ENCODE measurements at regions not wholly inside any gene's neighbourhood (a gene's known extent, or its start where the extent isn't known, plus 50 kb on each side); places are given as distances from the start of the nearest gene placed in this dataset.
"Not testable (repeated sequence)": the region's sequence is repeated elsewhere in the genome, so short reads cannot be mapped to it uniquely, and the experiment has no call there.

- H3K36me3 ChIP-seq (ENCODE audit: control insufficient read depth, insufficient read depth, low read length), result no peaks in the 10 kb centered on the region
- H3K4me3 ChIP-seq (ENCODE audit: low read depth, low read length), result no peak overlapping the region
- no peaks in the 10 kb centered on the region for H3K27me3 ChIP-seq (ENCODE audit: control insufficient read depth, insufficient read depth, low read length)
- H3K9ac ChIP-seq (ENCODE audit: low read length), result no peak overlapping the region
- no peaks in the 10 kb centered on the region for H3K9me3 ChIP-seq (ENCODE audit: control insufficient read depth, insufficient read depth, low read depth, low read length)
- H3K27ac ChIP-seq (ENCODE audit: low read depth, low read length), result no peak overlapping the region
- H3K4me1 ChIP-seq (ENCODE audit: control insufficient read depth, insufficient read depth, low read length), result peaks cover 5% of the 10 kb centered on the region; the same call in 1 of the 2 replicates
Measured at GRCh38 chr4:38534344-38535045, 129.5 kb upstream of the KLF3 start.

- not testable (repeated sequence) for H3K36me3 ChIP-seq (ENCODE audit: control insufficient read depth, insufficient read depth, low read length); H3K27me3 ChIP-seq (ENCODE audit: control insufficient read depth, insufficient read depth, low read length); H3K9ac ChIP-seq (ENCODE audit: low read length); H3K9me3 ChIP-seq (ENCODE audit: control insufficient read depth, insufficient read depth, low read depth, low read length); H3K4me1 ChIP-seq (ENCODE audit: control insufficient read depth, insufficient read depth, low read length); H3K27ac ChIP-seq (ENCODE audit: low read depth, low read length); H3K4me3 ChIP-seq (ENCODE audit: low read depth, low read length)
Measured at GRCh38 chr4:38535071-38535470, 128.9 kb upstream of the KLF3 start.

- Histone ChIP-seq H3K9me3 (ENCODE audit: control insufficient read depth, insufficient read depth, low read depth, low read length) (no peaks in the 10 kb centered on the region), H3K27ac (ENCODE audit: low read depth, low read length) (no peak overlapping the region), H3K4me1 (ENCODE audit: control insufficient read depth, insufficient read depth, low read length) (peaks cover 5% of the 10 kb centered on the region; the same call in 1 of the 2 replicates), H3K9ac (ENCODE audit: low read length) (no peak overlapping the region), H3K4me3 (ENCODE audit: low read depth, low read length) (no peak overlapping the region), H3K27me3 (ENCODE audit: control insufficient read depth, insufficient read depth, low read length) (no peaks in the 10 kb centered on the region), H3K36me3 (ENCODE audit: control insufficient read depth, insufficient read depth, low read length) (no peaks in the 10 kb centered on the region)
Measured at GRCh38 chr4:38535717-38536116, 128.3 kb upstream of the KLF3 start.

GRCh38 chr4:38536716-38537115 is 127.3 kb upstream of the KLF3 start:
- Histone ChIP-seq H3K36me3 (ENCODE audit: control insufficient read depth, insufficient read depth, low read length) (no peaks in the 10 kb centered on the region), H3K27ac (ENCODE audit: low read depth, low read length) (no peak overlapping the region), H3K27me3 (ENCODE audit: control insufficient read depth, insufficient read depth, low read length) (no peaks in the 10 kb centered on the region), H3K9ac (ENCODE audit: low read length) (no peak overlapping the region), H3K9me3 (ENCODE audit: control insufficient read depth, insufficient read depth, low read depth, low read length) (no peaks in the 10 kb centered on the region), H3K4me3 (ENCODE audit: low read depth, low read length) (no peak overlapping the region), H3K4me1 (ENCODE audit: control insufficient read depth, insufficient read depth, low read length) (no peaks in the 10 kb centered on the region)

GRCh38 chr4:38537666-38538065 is 126.3 kb upstream of the KLF3 start:
- H3K9ac ChIP-seq (ENCODE audit: low read length), result no peak overlapping the region
- no peaks in the 10 kb centered on the region for H3K4me1 ChIP-seq (ENCODE audit: control insufficient read depth, insufficient read depth, low read length)
- no peaks in the 10 kb centered on the region for H3K9me3 ChIP-seq (ENCODE audit: control insufficient read depth, insufficient read depth, low read depth, low read length)
- H3K4me3 ChIP-seq (ENCODE audit: low read depth, low read length), result no peak overlapping the region
- H3K27ac ChIP-seq (ENCODE audit: low read depth, low read length), result no peak overlapping the region
- H3K27me3 ChIP-seq (ENCODE audit: control insufficient read depth, insufficient read depth, low read length), result peaks cover 4% of the 10 kb centered on the region; the same call in 1 of the 2 replicates
- no peaks in the 10 kb centered on the region for H3K36me3 ChIP-seq (ENCODE audit: control insufficient read depth, insufficient read depth, low read length)

GRCh38 chr4:38538517-38538916 is 125.5 kb upstream of the KLF3 start:
- Histone ChIP-seq H3K9me3 (ENCODE audit: control insufficient read depth, insufficient read depth, low read depth, low read length) (no peaks in the 10 kb centered on the region), H3K9ac (ENCODE audit: low read length) (no peak overlapping the region), H3K4me1 (ENCODE audit: control insufficient read depth, insufficient read depth, low read length) (no peaks in the 10 kb centered on the region), H3K27me3 (ENCODE audit: control insufficient read depth, insufficient read depth, low read length) (peaks cover 12% of the 10 kb centered on the region; the same call in 1 of the 2 replicates), H3K36me3 (ENCODE audit: control insufficient read depth, insufficient read depth, low read length) (no peaks in the 10 kb centered on the region), H3K4me3 (ENCODE audit: low read depth, low read length) (no peak overlapping the region), H3K27ac (ENCODE audit: low read depth, low read length) (no peak overlapping the region)

GRCh38 chr4:38539501-38539900 is 124.5 kb upstream of the KLF3 start:
- H3K9ac ChIP-seq (ENCODE audit: low read length), result no peak overlapping the region
- H3K4me1 ChIP-seq (ENCODE audit: control insufficient read depth, insufficient read depth, low read length), result no peaks in the 10 kb centered on the region
- peaks cover 17% of the 10 kb centered on the region for H3K27me3 ChIP-seq (ENCODE audit: control insufficient read depth, insufficient read depth, low read length)
- H3K36me3 ChIP-seq (ENCODE audit: control insufficient read depth, insufficient read depth, low read length), result no peaks in the 10 kb centered on the region
- no peaks in the 10 kb centered on the region for H3K9me3 ChIP-seq (ENCODE audit: control insufficient read depth, insufficient read depth, low read depth, low read length)
- no peak overlapping the region for H3K4me3 ChIP-seq (ENCODE audit: low read depth, low read length)
- H3K27ac ChIP-seq (ENCODE audit: low read depth, low read length), result no peak overlapping the region

- H3K27me3 ChIP-seq (ENCODE audit: control insufficient read depth, insufficient read depth, low read length), result peaks cover 70% of the 10 kb centered on the region
- no peaks in the 10 kb centered on the region for H3K4me1 ChIP-seq (ENCODE audit: control insufficient read depth, insufficient read depth, low read length)
- H3K4me3 ChIP-seq (ENCODE audit: low read depth, low read length), result no peak overlapping the region
- H3K27ac ChIP-seq (ENCODE audit: low read depth, low read length), result no peak overlapping the region
- no peak overlapping the region for H3K9ac ChIP-seq (ENCODE audit: low read length)
- H3K36me3 ChIP-seq (ENCODE audit: control insufficient read depth, insufficient read depth, low read length), result no peaks in the 10 kb centered on the region
- no peaks in the 10 kb centered on the region for H3K9me3 ChIP-seq (ENCODE audit: control insufficient read depth, insufficient read depth, low read depth, low read length)
Measured at GRCh38 chr4:38547052-38547451, 116.9 kb upstream of the KLF3 start.

GRCh38 chr4:38548256-38548655 is 115.7 kb upstream of the KLF3 start:
- Histone ChIP-seq H3K4me1 (ENCODE audit: control insufficient read depth, insufficient read depth, low read length) (no peaks in the 10 kb centered on the region), H3K36me3 (ENCODE audit: control insufficient read depth, insufficient read depth, low read length) (no peaks in the 10 kb centered on the region), H3K27ac (ENCODE audit: low read depth, low read length) (no peak overlapping the region), H3K9me3 (ENCODE audit: control insufficient read depth, insufficient read depth, low read depth, low read length) (no peaks in the 10 kb centered on the region), H3K4me3 (ENCODE audit: low read depth, low read length) (no peak overlapping the region), H3K27me3 (ENCODE audit: control insufficient read depth, insufficient read depth, low read length) (peaks cover 59% of the 10 kb centered on the region), H3K9ac (ENCODE audit: low read length) (no peak overlapping the region)

GRCh38 chr4:38559374-38559773 is 104.6 kb upstream of the KLF3 start:
- no peak overlapping the region for H3K9ac ChIP-seq (ENCODE audit: low read length)
- no peak overlapping the region for H3K4me3 ChIP-seq (ENCODE audit: low read depth, low read length)
- no peaks in the 10 kb centered on the region for H3K27me3 ChIP-seq (ENCODE audit: control insufficient read depth, insufficient read depth, low read length)
- H3K9me3 ChIP-seq (ENCODE audit: control insufficient read depth, insufficient read depth, low read depth, low read length), result no peaks in the 10 kb centered on the region
- no peak overlapping the region for H3K27ac ChIP-seq (ENCODE audit: low read depth, low read length)
- H3K36me3 ChIP-seq (ENCODE audit: control insufficient read depth, insufficient read depth, low read length), result no peaks in the 10 kb centered on the region
- H3K4me1 ChIP-seq (ENCODE audit: control insufficient read depth, insufficient read depth, low read length), result peaks cover 4% of the 10 kb centered on the region; the same call in 1 of the 2 replicates

GRCh38 chr4:38560340-38560739 is 103.7 kb upstream of the KLF3 start:
- no peaks in the 10 kb centered on the region for H3K36me3 ChIP-seq (ENCODE audit: control insufficient read depth, insufficient read depth, low read length)
- no peak overlapping the region for H3K27ac ChIP-seq (ENCODE audit: low read depth, low read length)
- no peaks in the 10 kb centered on the region for H3K27me3 ChIP-seq (ENCODE audit: control insufficient read depth, insufficient read depth, low read length)
- H3K4me3 ChIP-seq (ENCODE audit: low read depth, low read length), result no peak overlapping the region
- H3K9me3 ChIP-seq (ENCODE audit: control insufficient read depth, insufficient read depth, low read depth, low read length), result no peaks in the 10 kb centered on the region
- peaks cover 4% of the 10 kb centered on the region; the same call in 1 of the 2 replicates for H3K4me1 ChIP-seq (ENCODE audit: control insufficient read depth, insufficient read depth, low read length)
- no peak overlapping the region for H3K9ac ChIP-seq (ENCODE audit: low read length)

Data from HUES6 (cell line).